ENCODE measurements at regions not wholly inside any gene's neighbourhood (a gene's known extent, or its start where the extent isn't known, plus 50 kb on each side); places are given as distances from the start of the nearest gene placed in this dataset.
A peak's percentile ranks its signal among the peaks of the same experiment; 100 is the strongest.

DNA sequence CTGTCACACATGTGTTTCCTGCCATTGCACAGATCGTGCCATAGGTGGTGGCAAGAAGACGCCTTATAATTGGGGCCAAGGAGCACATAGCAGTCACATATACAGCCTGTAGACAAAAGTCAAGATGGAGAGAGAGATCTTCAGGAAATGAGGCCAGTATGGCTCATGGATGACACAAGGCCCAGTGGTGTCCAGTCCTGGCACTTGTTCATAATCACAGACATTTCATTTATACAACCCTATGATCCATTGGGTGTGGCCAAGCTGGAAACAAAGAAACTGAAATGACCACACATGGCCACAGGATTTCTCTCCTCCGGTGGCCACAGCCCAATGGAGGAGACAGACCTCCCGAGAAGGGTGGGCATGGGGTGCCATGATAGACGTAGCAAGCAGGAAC, 78.5 kb upstream of the KAZN start:
- Histone ChIP-seq H3K4me2 (ENCODE audit: control insufficient read depth, extremely low read depth, insufficient read depth, low read depth, low read length) (peak overlapping the region; percentile 60), H2AFZ (ENCODE audit: control insufficient read depth, low read length) (peak overlapping the region; percentile 37)

DNA sequence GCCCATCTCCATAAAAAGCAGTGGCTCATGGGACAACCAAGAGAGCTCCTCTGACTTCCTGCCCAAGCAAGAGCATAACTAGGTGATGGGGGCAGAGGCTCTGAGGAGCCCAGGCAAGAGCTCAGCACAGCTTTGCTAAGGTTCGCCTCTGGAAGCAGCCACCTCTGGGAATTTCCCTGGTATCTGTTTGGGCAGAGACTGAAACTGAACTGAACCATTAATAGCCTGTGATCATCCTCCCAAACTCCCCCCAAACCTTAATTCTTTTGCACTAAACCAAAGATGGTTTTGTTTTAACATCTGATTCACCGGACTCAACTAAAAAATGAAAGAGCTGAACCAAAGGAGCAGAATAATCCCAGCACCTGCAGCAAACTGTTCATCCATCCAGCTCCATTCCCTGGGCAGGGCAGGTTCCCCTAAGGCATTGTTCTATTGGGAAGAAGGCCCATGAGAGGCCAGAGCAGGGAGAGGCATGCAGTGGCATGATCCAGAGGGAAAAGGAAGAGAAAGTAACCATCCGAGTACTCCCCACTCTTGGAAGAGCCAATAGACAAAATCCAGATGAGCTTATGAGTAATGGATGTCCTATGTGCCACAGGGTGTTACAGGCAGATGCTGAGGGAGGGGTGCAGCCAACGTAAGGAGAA, 77.8 kb upstream of the KAZN start:
- no peaks in the 10 kb centered on the region for H4K20me1 ChIP-seq (ENCODE audit: control insufficient read depth, extremely low read depth, insufficient read depth, low read length)
- H3K79me2 ChIP-seq (ENCODE audit: control insufficient read depth, insufficient read depth, low read length): no peaks in the 10 kb centered on the region
- H3K9ac ChIP-seq (ENCODE audit: control insufficient read depth, extremely low read depth, insufficient read depth, low read length): peak overlapping the region; percentile 57
- no peaks in the 10 kb centered on the region for H3K9me1 ChIP-seq (ENCODE audit: control insufficient read depth, extremely low read depth, insufficient read depth, low read length)
- H3K4me2 ChIP-seq (ENCODE audit: control insufficient read depth, extremely low read depth, insufficient read depth, low read depth, low read length): peak overlapping the region; percentile 60
- dilution Hi-C loops (cut with MboI; ENCODE audit: extremely low pct_ligation_motif_present, low sequenced_read_pairs): no loop called here
- DNase-seq (ENCODE audit: low read depth, low spot score) (peak; percentile 71), FAIRE-seq (peak; percentile 98)
- H3K27me3 ChIP-seq (ENCODE audit: control insufficient read depth, extremely low read depth, insufficient read depth, low read length): no peaks in the 10 kb centered on the region
- peak overlapping the region; percentile 95 for H3K27ac ChIP-seq (ENCODE audit: control insufficient read depth, insufficient read depth, low read length)
- H3K9me3 ChIP-seq (ENCODE audit: control insufficient read depth, low read depth, low read length): peaks cover 2% of the 10 kb centered on the region
- no peak overlapping the region for H3K4me3 ChIP-seq (ENCODE audit: control insufficient read depth in 2 of 3, extremely low read depth in 1 of 3, insufficient read depth in 2 of 3, low read depth in 1 of 3, low read length in 3 of 3)
- H3K36me3 ChIP-seq (ENCODE audit: control insufficient read depth in 2 of 2, extremely low read depth in 1 of 2, insufficient read depth in 2 of 2, low read length in 2 of 2): no peaks in the 10 kb centered on the region
- TF ChIP-seq EZH2 (IDR thresholded peaks at IDR 0.05; ENCODE audit: low read length) (no peak), CTCF (optimal IDR thresholded peaks at IDR 0.05 in 1 of 3, IDR thresholded peaks at IDR 0.05 in 1 of 3, conservative IDR thresholded peaks at IDR 0.05 in 1 of 3; ENCODE audit: extremely low read depth in 1 of 3, insufficient read depth in 2 of 3, low read length in 3 of 3) (no peak)
- H3K4me1 ChIP-seq (ENCODE audit: control insufficient read depth, extremely low read depth, insufficient read depth, low read length): peaks cover 65% of the 10 kb centered on the region
- no peak overlapping the region for H2AFZ ChIP-seq (ENCODE audit: control insufficient read depth, low read length)

More for the DNA sequence above, 78.5 kb upstream of the KAZN start:
- dilution Hi-C loops (cut with MboI; ENCODE audit: extremely low pct_ligation_motif_present, low sequenced_read_pairs): no loop called here
- peak overlapping the region; percentile 57 for H3K9ac ChIP-seq (ENCODE audit: control insufficient read depth, extremely low read depth, insufficient read depth, low read length)
- DNase-seq (ENCODE audit: low read depth, low spot score) (no peak), FAIRE-seq (no peak)
- H3K36me3 ChIP-seq (ENCODE audit: control insufficient read depth in 2 of 2, extremely low read depth in 1 of 2, insufficient read depth in 2 of 2, low read length in 2 of 2): no peaks in the 10 kb centered on the region
- no peaks in the 10 kb centered on the region for H3K9me1 ChIP-seq (ENCODE audit: control insufficient read depth, extremely low read depth, insufficient read depth, low read length)
- no peaks in the 10 kb centered on the region for H4K20me1 ChIP-seq (ENCODE audit: control insufficient read depth, extremely low read depth, insufficient read depth, low read length)
- TF ChIP-seq CTCF (optimal IDR thresholded peaks at IDR 0.05 in 1 of 3, IDR thresholded peaks at IDR 0.05 in 1 of 3, conservative IDR thresholded peaks at IDR 0.05 in 1 of 3; ENCODE audit: extremely low read depth in 1 of 3, insufficient read depth in 2 of 3, low read length in 3 of 3) (no peak), EZH2 (IDR thresholded peaks at IDR 0.05; ENCODE audit: low read length) (no peak)
- H3K4me1 ChIP-seq (ENCODE audit: control insufficient read depth, extremely low read depth, insufficient read depth, low read length): peaks cover 65% of the 10 kb centered on the region
- H3K27ac ChIP-seq (ENCODE audit: control insufficient read depth, insufficient read depth, low read length): peak overlapping the region; percentile 95
- H3K4me3 ChIP-seq (ENCODE audit: control insufficient read depth in 2 of 3, extremely low read depth in 1 of 3, insufficient read depth in 2 of 3, low read depth in 1 of 3, low read length in 3 of 3): no peak overlapping the region
- peaks cover 2% of the 10 kb centered on the region for H3K9me3 ChIP-seq (ENCODE audit: control insufficient read depth, low read depth, low read length)
- no peaks in the 10 kb centered on the region for H3K79me2 ChIP-seq (ENCODE audit: control insufficient read depth, insufficient read depth, low read length)
- no peaks in the 10 kb centered on the region for H3K27me3 ChIP-seq (ENCODE audit: control insufficient read depth, extremely low read depth, insufficient read depth, low read length)
